OCI-LY3 (cell line): ENCODE measurements at regions not wholly inside any gene's neighbourhood (a gene's known extent, or its start where the extent isn't known, plus 50 kb on each side); places are given as distances from the start of the nearest gene placed in this dataset.

Experiments used
- H2AFZ ChIP-seq: fragments of 200-600, 300-600 bp; shearing (Covaris generic); 2 replicates; pipeline ENCODE4 v1.6.0; 2014; ENCODE audit warnings: antibody characterized with exemption, low read depth, low read length
- H3K27ac ChIP-seq: fragments of 200-600, 300-600 bp; sonication (generic); 2 replicates; pipeline ENCODE4 v1.5.1; 2014; ENCODE audit warnings: mild to moderate bottlenecking, low read length, moderate library complexity, mixed read lengths
- H3K27me3 ChIP-seq: fragments of 200-600, 300-600 bp; sonication (generic); 2 replicates; pipeline ENCODE4 v1.6.1; 2014; ENCODE audit warnings: low read depth, low read length, mixed read lengths
- H3K36me3 ChIP-seq: fragments of 200-600, 300-600 bp; sonication (generic); replicated peaks from 2 replicates; pipeline ENCODE3; 2014; ENCODE audit warnings: low read depth, low read length, mixed read lengths
- H3K4me1 ChIP-seq: fragments of 300-600, 200-600 bp; sonication (generic); 2 replicates; pipeline ENCODE4 v1.6.1; 2014; ENCODE audit warnings: low read length, mixed read lengths
- H3K4me2 ChIP-seq: fragments of 200-600, 300-600 bp; sonication (generic); 2 replicates; pipeline ENCODE4 v1.6.1; 2014; ENCODE audit warnings: low read length, mixed read lengths
- H3K4me3 ChIP-seq: fragments of 300-600, 200-600 bp; sonication (generic); 2 replicates; pipeline ENCODE4 v1.5.1; 2014; ENCODE audit warnings: antibody characterized with exemption, mild to moderate bottlenecking, low read length, moderate library complexity
- H3K79me2 ChIP-seq: fragments of 300-600, 200-600 bp; shearing (Covaris generic); 2 replicates; pipeline ENCODE4 v1.6.1; 2014; ENCODE audit warnings: mild to moderate bottlenecking, low read length, mixed read lengths
- H3K9ac ChIP-seq: fragments of 300-600, 200-600 bp; shearing (Covaris generic); 2 replicates; pipeline ENCODE4 v1.6.0; 2014; ENCODE audit warnings: mild to moderate bottlenecking, low read length, moderate library complexity
- H3K9me3 ChIP-seq: fragments of 200-600, 300-600 bp; shearing (Covaris generic); 2 replicates; pipeline ENCODE4 v1.6.1; 2014; ENCODE audit warnings: low read length, mixed read lengths; ENCODE audit not compliant: insufficient read depth
- H4K20me1 ChIP-seq: fragments of 200-600, 300-600 bp; sonication (generic); 2 replicates; pipeline ENCODE4 v1.6.1; 2016; ENCODE audit warnings: low read length, mixed read lengths; ENCODE audit not compliant: insufficient read depth
- CTCF ChIP-seq: fragments of 200-600, 300-600 bp; sonication (generic); IDR thresholded peaks from 2 replicates; pipeline ENCODE4 v1.5.1; 2014; ENCODE audit warnings: antibody characterized with exemption, low read length, low read depth
- EZH2phosphoT487 ChIP-seq: fragments of 200-600 bp; shearing (Covaris generic); IDR thresholded peaks from 2 replicates; pipeline ENCODE4 v1.6.1; 2018; ENCODE audit warnings: antibody characterized with exemption, mixed run types, low read depth

DNA sequence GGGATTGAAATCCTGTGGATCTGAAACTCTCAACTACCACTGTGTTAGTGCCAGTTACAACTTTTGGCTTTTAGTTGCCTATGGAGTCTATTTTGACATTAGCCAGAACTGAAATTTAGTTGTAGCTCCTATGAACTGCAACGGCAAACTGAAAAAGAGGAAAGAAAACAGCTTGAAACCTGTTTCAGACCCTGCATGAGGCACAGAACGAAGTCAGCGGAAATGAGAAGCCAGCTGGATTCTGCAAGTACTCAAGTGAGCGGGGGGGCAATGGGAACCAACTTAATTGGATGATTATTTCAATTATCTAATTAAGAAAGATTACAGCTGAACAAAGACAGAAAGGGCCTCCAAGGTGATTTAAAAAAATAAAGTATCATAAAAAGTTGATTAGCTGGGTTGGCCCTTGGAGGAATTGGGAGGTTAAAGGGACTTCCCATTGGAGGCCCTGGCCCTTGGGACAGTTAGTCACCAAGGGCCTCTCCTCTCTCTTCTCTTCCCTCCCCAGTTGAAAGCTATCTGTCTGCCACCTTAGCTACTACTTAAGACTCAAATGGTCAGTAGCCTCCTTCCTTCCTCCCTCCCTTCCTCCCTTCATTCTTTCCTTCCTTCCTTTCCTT lies 352.1 kb downstream of the SHQ1 start:
- no peak for TF ChIP-seq CTCF
- no peak for TF ChIP-seq EZH2phosphoT487
- peak overlapping the region; percentile 12 for H3K27ac ChIP-seq
- peak overlapping the region; percentile 31 for H3K4me2 ChIP-seq

GRCh38 chr3:72494626-72495025 lies 353.6 kb downstream of the SHQ1 start:
- H3K4me2 ChIP-seq: no peak overlapping the region
- no peaks in the 10 kb centered on the region for H3K36me3 ChIP-seq
- no peak overlapping the region for H2AFZ ChIP-seq
- H3K27me3 ChIP-seq: peaks cover 10% of the 10 kb centered on the region; the same call in 1 of the 2 replicates
- TF ChIP-seq EZH2phosphoT487 (no peak), CTCF (no peak)
- H3K4me1 ChIP-seq: peaks cover 21% of the 10 kb centered on the region
- no peak overlapping the region for H3K9ac ChIP-seq
- H3K4me3 ChIP-seq: no peak overlapping the region
- no peaks in the 10 kb centered on the region for H3K79me2 ChIP-seq
- H4K20me1 ChIP-seq: no peaks in the 10 kb centered on the region
- H3K27ac ChIP-seq: no peak overlapping the region
- H3K9me3 ChIP-seq: no peaks in the 10 kb centered on the region

More for the DNA sequence above, 352.1 kb downstream of the SHQ1 start:
- H3K9ac ChIP-seq: no peak overlapping the region
- no peaks in the 10 kb centered on the region for H3K9me3 ChIP-seq
- no peaks in the 10 kb centered on the region for H4K20me1 ChIP-seq
- H3K27me3 ChIP-seq: peaks cover 8% of the 10 kb centered on the region; the same call in 1 of the 2 replicates
- H3K79me2 ChIP-seq: no peaks in the 10 kb centered on the region
- H3K36me3 ChIP-seq: no peaks in the 10 kb centered on the region
- no peak overlapping the region for H3K4me3 ChIP-seq
- peaks cover 18% of the 10 kb centered on the region for H3K4me1 ChIP-seq
- H2AFZ ChIP-seq: no peak overlapping the region

- H3K27ac ChIP-seq: no peak overlapping the region
- H3K79me2 ChIP-seq: no peaks in the 10 kb centered on the region
- no peaks in the 10 kb centered on the region for H3K9me3 ChIP-seq
- no peak overlapping the region for H2AFZ ChIP-seq
- peaks cover 10% of the 10 kb centered on the region; the same call in 1 of the 2 replicates for H3K27me3 ChIP-seq
- H3K36me3 ChIP-seq: no peaks in the 10 kb centered on the region
- H3K4me2 ChIP-seq: no peak overlapping the region
- no peak overlapping the region for H3K4me3 ChIP-seq
- H3K4me1 ChIP-seq: peaks cover 21% of the 10 kb centered on the region
- no peaks in the 10 kb centered on the region for H4K20me1 ChIP-seq
- TF ChIP-seq CTCF: no peak
- no peak for TF ChIP-seq EZH2phosphoT487
- H3K9ac ChIP-seq: no peak overlapping the region
These were observed 354.1 kb downstream of the SHQ1 start for GRCh38 chr3:72494130-72494529.

- no peaks in the 10 kb centered on the region for H3K9me3 ChIP-seq
- no peak overlapping the region for H3K9ac ChIP-seq
- no peak overlapping the region for H3K4me3 ChIP-seq
- no peak overlapping the region for H3K27ac ChIP-seq
- no peak overlapping the region for H2AFZ ChIP-seq
- no peaks in the 10 kb centered on the region for H3K36me3 ChIP-seq
- H3K4me1 ChIP-seq: peaks cover 35% of the 10 kb centered on the region
- no peaks in the 10 kb centered on the region for H3K79me2 ChIP-seq
- H4K20me1 ChIP-seq: no peaks in the 10 kb centered on the region
- peaks cover 10% of the 10 kb centered on the region; the same call in 1 of the 2 replicates for H3K27me3 ChIP-seq
- H3K4me2 ChIP-seq: no peak overlapping the region
- TF ChIP-seq EZH2phosphoT487 (no peak), CTCF (no peak)
These were observed 356.0 kb downstream of the SHQ1 start for GRCh38 chr3:72492240-72492639.
